HG03196 (cell line): ENCODE measurements at regions not wholly inside any gene's neighbourhood (a gene's known extent, or its start where the extent isn't known, plus 50 kb on each side); places are given as distances from the start of the nearest gene placed in this dataset.
A peak's percentile ranks its signal among the peaks of the same experiment; 100 is the strongest.

ENCODE experiments used
- ATAC-seq: cut with Tn5 transposase; IDR thresholded peaks from one replicate; pipeline ENCODE4 v1.9.1; 2021; ENCODE audit not compliant: unreplicated experiment

- peak; percentile 75 for ATAC-seq
These were observed 654.8 kb upstream of the TBX3 start for GRCh38 chr12:115338566-115339294.

GRCh38 chr12:115337693-115338543 is 653.9 kb upstream of the TBX3 start:
- no peak for ATAC-seq

- ATAC-seq, result no peak
These were observed 652.5 kb upstream of the TBX3 start for GRCh38 chr12:115336506-115336905.

GRCh38 chr12:115335594-115335993 is 651.6 kb upstream of the TBX3 start:
- ATAC-seq, result no peak

- ATAC-seq, result no peak
These were observed 651.1 kb upstream of the TBX3 start for GRCh38 chr12:115335048-115335447.

- ATAC-seq, result no peak
These were observed 649.0 kb upstream of the TBX3 start for GRCh38 chr12:115332945-115333344.

- ATAC-seq, result no peak
These were observed 641.9 kb upstream of the TBX3 start for GRCh38 chr12:115325858-115326257.

GRCh38 chr12:115324949-115325593 is 641.1 kb upstream of the TBX3 start:
- no peak for ATAC-seq

- no peak for ATAC-seq
These were observed 639.4 kb upstream of the TBX3 start for GRCh38 chr12:115323223-115323905.

GRCh38 chr12:115322275-115322674 is 638.3 kb upstream of the TBX3 start:
- peak; percentile 83 for ATAC-seq

- ATAC-seq, result no peak
These were observed 637.0 kb upstream of the TBX3 start for GRCh38 chr12:115320967-115321366.

- ATAC-seq, result no peak
These were observed 636.5 kb upstream of the TBX3 start for GRCh38 chr12:115320451-115320850.

GRCh38 chr12:115319446-115320040 is 635.6 kb upstream of the TBX3 start:
- ATAC-seq, result no peak

- ATAC-seq, result no peak
These were observed 630.0 kb upstream of the TBX3 start for GRCh38 chr12:115313929-115314328.

GRCh38 chr12:115312901-115313300 is 628.9 kb upstream of the TBX3 start:
- ATAC-seq, result no peak

GRCh38 chr12:115311875-115312274 is 627.9 kb upstream of the TBX3 start:
- no peak for ATAC-seq

- ATAC-seq, result no peak
These were observed 624.9 kb upstream of the TBX3 start for GRCh38 chr12:115308918-115309317.

- ATAC-seq, result no peak
These were observed 622.4 kb upstream of the TBX3 start for GRCh38 chr12:115306380-115306779.

GRCh38 chr12:115305867-115306266 is 621.9 kb upstream of the TBX3 start:
- no peak for ATAC-seq

- no peak for ATAC-seq
These were observed 621.3 kb upstream of the TBX3 start for GRCh38 chr12:115305275-115305674.
